ENCODE measurements at regions not wholly inside any gene's neighbourhood (a gene's known extent, or its start where the extent isn't known, plus 50 kb on each side); places are given as distances from the start of the nearest gene placed in this dataset.

DNA sequence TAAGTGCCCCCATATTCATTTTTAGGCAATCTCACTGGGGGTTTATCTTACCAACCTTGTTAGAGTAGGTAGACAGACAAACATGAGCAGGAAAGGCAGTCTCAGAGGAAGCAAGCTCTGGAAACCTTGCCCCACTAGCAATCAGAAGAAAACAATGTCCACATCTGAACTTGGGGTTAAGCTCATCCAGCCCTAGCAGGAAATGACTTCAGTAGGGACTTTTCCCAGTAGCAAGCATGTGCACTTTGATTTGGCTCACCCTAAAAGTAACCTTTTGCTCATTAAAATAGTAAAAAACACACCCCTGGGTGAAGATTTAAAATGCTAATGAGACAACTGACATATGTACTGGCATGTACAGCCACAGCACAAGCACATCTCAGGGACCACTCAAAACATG lies 175.5 kb downstream of the AKAIN1 start:
- TF ChIP-seq, protein P1, sequence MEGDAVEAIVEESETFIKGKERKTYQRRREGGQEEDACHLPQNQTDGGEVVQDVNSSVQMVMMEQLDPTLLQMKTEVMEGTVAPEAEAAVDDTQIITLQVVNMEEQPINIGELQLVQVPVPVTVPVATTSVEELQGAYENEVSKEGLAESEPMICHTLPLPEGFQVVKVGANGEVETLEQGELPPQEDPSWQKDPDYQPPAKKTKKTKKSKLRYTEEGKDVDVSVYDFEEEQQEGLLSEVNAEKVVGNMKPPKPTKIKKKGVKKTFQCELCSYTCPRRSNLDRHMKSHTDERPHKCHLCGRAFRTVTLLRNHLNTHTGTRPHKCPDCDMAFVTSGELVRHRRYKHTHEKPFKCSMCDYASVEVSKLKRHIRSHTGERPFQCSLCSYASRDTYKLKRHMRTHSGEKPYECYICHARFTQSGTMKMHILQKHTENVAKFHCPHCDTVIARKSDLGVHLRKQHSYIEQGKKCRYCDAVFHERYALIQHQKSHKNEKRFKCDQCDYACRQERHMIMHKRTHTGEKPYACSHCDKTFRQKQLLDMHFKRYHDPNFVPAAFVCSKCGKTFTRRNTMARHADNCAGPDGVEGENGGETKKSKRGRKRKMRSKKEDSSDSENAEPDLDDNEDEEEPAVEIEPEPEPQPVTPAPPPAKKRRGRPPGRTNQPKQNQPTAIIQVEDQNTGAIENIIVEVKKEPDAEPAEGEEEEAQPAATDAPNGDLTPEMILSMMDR (IDR thresholded peaks at IDR 0.05; ENCODE audit: low read length) = no peak
- TF ChIP-seq EZH2 (IDR thresholded peaks at IDR 0.05; ENCODE audit: borderline replicate concordance, low read length) = no peak
